Loucy (cell line): ENCODE measurements at regions not wholly inside any gene's neighbourhood (a gene's known extent, or its start where the extent isn't known, plus 50 kb on each side); places are given as distances from the start of the nearest gene placed in this dataset.

Experiments
- H2AFZ ChIP-seq: fragments of 200-600 bp; sonication (generic); 2 replicates; pipeline ENCODE4 v1.6.0; 2016; ENCODE audit warnings: antibody characterized with exemption, mild to moderate bottlenecking, low read length, moderate library complexity
- H3F3A ChIP-seq: fragments of 200-600 bp; 2 replicates; pipeline ENCODE4 v1.6.0; 2016; ENCODE audit warnings: antibody characterized with exemption, low read depth, mild to moderate bottlenecking
- H3K27me3 ChIP-seq: fragments of 200-600 bp; sonication (generic); 2 replicates; pipeline ENCODE4 v1.6.1; 2014; ENCODE audit warnings: low read length, mild to moderate bottlenecking; ENCODE audit not compliant: insufficient read depth, poor library complexity, severe bottlenecking
- H3K36me3 ChIP-seq: fragments of 200-600 bp; sonication (generic); 2 replicates; pipeline ENCODE4 v1.6.1; 2016; ENCODE audit warnings: low read length; ENCODE audit not compliant: insufficient read depth
- H3K4me1 ChIP-seq: fragments of 200-600 bp; sonication (generic); 2 replicates; pipeline ENCODE4 v1.5.1; 2014; ENCODE audit warnings: low read length, mild to moderate bottlenecking; ENCODE audit not compliant: insufficient read depth, poor library complexity, severe bottlenecking
- H3K4me2 ChIP-seq: fragments of 200-600 bp; sonication (generic); 2 replicates; pipeline ENCODE4 v1.6.0; 2014; ENCODE audit warnings: antibody characterized with exemption, low read length, low read depth, mild to moderate bottlenecking; ENCODE audit not compliant: poor library complexity, severe bottlenecking
- H3K4me3 ChIP-seq: fragments of 200-600 bp; sonication (generic); 2 replicates; pipeline ENCODE4 v1.5.1; 2014; ENCODE audit warnings: low read length, mild to moderate bottlenecking, mixed read lengths; ENCODE audit not compliant: poor library complexity, severe bottlenecking
- H3K79me2 ChIP-seq: fragments of 200-600 bp; sonication (generic); 2 replicates; pipeline ENCODE4 v1.6.1; 2014; ENCODE audit warnings: low read length; ENCODE audit not compliant: insufficient read depth
- H3K9ac ChIP-seq: fragments of 200-600 bp; sonication (generic); 2 replicates; pipeline ENCODE4 v1.6.0; 2014; ENCODE audit warnings: mild to moderate bottlenecking, low read depth, low read length, moderate library complexity; ENCODE audit not compliant: poor library complexity, severe bottlenecking
- H3K9me2 ChIP-seq: fragments of 200-600 bp; sonication (generic); replicated peaks from 2 replicates; pipeline ENCODE4 v1.6.1; 2016; ENCODE audit warnings: low read depth, low read length, mixed read lengths
- H3K9me3 ChIP-seq: fragments of 200-600 bp; sonication (generic); 2 replicates; pipeline ENCODE4 v1.6.1; 2014; ENCODE audit warnings: mild to moderate bottlenecking, antibody characterized with exemption, low read length, low read depth; ENCODE audit not compliant: insufficient read depth
- H4K20me1 ChIP-seq: fragments of 200-600 bp; sonication (generic); 2 replicates; pipeline ENCODE4 v1.6.0; 2014; ENCODE audit warnings: antibody characterized with exemption, low read length, mild to moderate bottlenecking; ENCODE audit not compliant: insufficient read depth, poor library complexity, severe bottlenecking
- CTCF ChIP-seq: fragments of 200-600 bp; sonication (generic); conservative IDR thresholded peaks from 2 replicates; pipeline ENCODE4 v1.5.1; 2014; ENCODE audit warnings: mild to moderate bottlenecking, antibody characterized with exemption, low read length
- EZH2phosphoT487 ChIP-seq: fragments of 200-600 bp; IDR thresholded peaks from 2 replicates; pipeline ENCODE4 v1.6.1; 2018; ENCODE audit warnings: antibody characterized with exemption, mild to moderate bottlenecking, moderate library complexity, borderline replicate concordance

GRCh38 chr7:13288516-13288915 is 601.1 kb downstream of the ARL4A start:
- Histone ChIP-seq H3K9me2 (no peaks in the 10 kb centered on the region), H3K4me3 (no peak overlapping the region), H3K4me1 (no peaks in the 10 kb centered on the region), H3K27me3 (no peaks in the 10 kb centered on the region), H3K79me2 (no peaks in the 10 kb centered on the region), H3K4me2 (no peak overlapping the region), H3F3A (no peaks in the 10 kb centered on the region), H3K9me3 (no peaks in the 10 kb centered on the region), H2AFZ (no peak overlapping the region), H3K9ac (no peak overlapping the region), H4K20me1 (no peaks in the 10 kb centered on the region), H3K36me3 (no peaks in the 10 kb centered on the region)
- no peak for TF ChIP-seq CTCF
- TF ChIP-seq EZH2phosphoT487, result no peak

- no peaks in the 10 kb centered on the region for H3K36me3 ChIP-seq
- no peak for TF ChIP-seq EZH2phosphoT487
- TF ChIP-seq CTCF, result no peak
- H3F3A ChIP-seq, result no peaks in the 10 kb centered on the region
- no peaks in the 10 kb centered on the region for H3K9me2 ChIP-seq
- no peaks in the 10 kb centered on the region for H3K4me1 ChIP-seq
- no peak overlapping the region for H2AFZ ChIP-seq
- H4K20me1 ChIP-seq, result no peaks in the 10 kb centered on the region
- H3K79me2 ChIP-seq, result no peaks in the 10 kb centered on the region
- no peak overlapping the region for H3K4me2 ChIP-seq
- no peaks in the 10 kb centered on the region for H3K27me3 ChIP-seq
- H3K9ac ChIP-seq, result no peak overlapping the region
- no peak overlapping the region for H3K4me3 ChIP-seq
- no peaks in the 10 kb centered on the region for H3K9me3 ChIP-seq
These were observed 603.5 kb downstream of the ARL4A start for GRCh38 chr7:13290975-13291374.

- H3K4me2 ChIP-seq, result no peak overlapping the region
These were observed 606.0 kb downstream of the ARL4A start for GRCh38 chr7:13293264-13294002.

More at GRCh38 chr7:13293264-13294002, 606.0 kb downstream of the ARL4A start:
- Histone ChIP-seq H3K9me2 (no peaks in the 10 kb centered on the region), H3K79me2 (no peaks in the 10 kb centered on the region), H3K9me3 (no peaks in the 10 kb centered on the region), H3K4me1 (no peaks in the 10 kb centered on the region), H3K36me3 (no peaks in the 10 kb centered on the region), H4K20me1 (no peaks in the 10 kb centered on the region), H3K4me3 (no peak overlapping the region), H3K27me3 (no peaks in the 10 kb centered on the region), H2AFZ (no peak overlapping the region), H3K9ac (no peak overlapping the region), H3F3A (no peaks in the 10 kb centered on the region)
- TF ChIP-seq CTCF, result no peak
- TF ChIP-seq EZH2phosphoT487, result no peak
